Right cardiac atrium (tissue), 5 donors: ENCODE measurements at regions not wholly inside any gene's neighbourhood (a gene's known extent, or its start where the extent isn't known, plus 50 kb on each side); places are given as distances from the start of the nearest gene placed in this dataset.

Experiments
- ATAC-seq, 2 donors: fragments of 200-7000 bp; cut with Tn5 transposase; one replicate each; pipeline versions ENCODE4 v1.8.0 to v1.9.1; 2020; ENCODE audit warnings: moderate library complexity in 2 of 2, mild to moderate bottlenecking in 1 of 2
- DNase-seq, 3 donors: peaks; one replicate each; pipeline ENCODE4 v3.0.0-alpha.2; 2020
- H3K27ac ChIP-seq: one replicate; pipeline ENCODE4 v1.5.1; 2013; ENCODE audit warnings: mild to moderate bottlenecking, low read length, control low read depth, moderate library complexity
- H3K27me3 ChIP-seq: one replicate; pipeline ENCODE4 v1.6.1; 2013; ENCODE audit not compliant: control insufficient read depth, insufficient read depth
- H3K4me1 ChIP-seq: one replicate; pipeline ENCODE4 v1.6.1; 2013; ENCODE audit warnings: low read length; ENCODE audit not compliant: control insufficient read depth, insufficient read depth
- H3K4me3 ChIP-seq: one replicate; pipeline ENCODE4 v1.5.1; 2013; ENCODE audit warnings: low read length, control low read depth
- H3K9me3 ChIP-seq: one replicate; pipeline ENCODE4 v1.6.1; 2013; ENCODE audit warnings: low read length; ENCODE audit not compliant: control insufficient read depth
- WGBS: extraction: QIAGEN DNeasy Blood & Tissue Kit; methylation state at CpG from one replicate; pipeline ENCODE4 v1.1.7; 2013; 5-methylcytosine and 5-hydroxymethylcytosine counted together
- intact Hi-C, 4 donors: fragments of 100-400 bp; cut with DNase I; formaldehyde crosslinking; loops; one replicate each; pipeline versions ENCODE4 v1.11.0 to v1.14.0; 2022 to 2023
- donor health status: healthy with polysubstance abuse.
- donor health status: DM: no; HTN: yes; CAD: no.
- donor health status: DM: no; HTN: no; CAD: no.
- donor health status: DM: no; HTN: yes; CAD: no; lungs with severe emphysema.
- donor health status: DM: yes; HTN: yes; CAD: no.

- 79% methylated on average over 19 of the region's 19 CpGs for WGBS
- DNase-seq (no peak), ATAC-seq (no peak)
- Histone ChIP-seq H3K4me1 (no peaks in the 10 kb centered on the region), H3K4me3 (no peak overlapping the region), H3K27me3 (no peaks in the 10 kb centered on the region), H3K27ac (no peak overlapping the region), H3K9me3 (no peaks in the 10 kb centered on the region)
- intact Hi-C loops, result loop anchor here in 1 of 4 donors (10.0 kb wide), 1 partner anchor 55 kb away; no protein-coding TSS in a partner anchor
Observed at GRCh38 chr22:49179886-49180682, 647.6 kb downstream of the BRD1 start.

GRCh38 chr22:49179175-49179574 is 648.5 kb downstream of the BRD1 start:
- H3K27ac ChIP-seq, result no peak overlapping the region
- H3K27me3 ChIP-seq, result no peaks in the 10 kb centered on the region
- no peaks in the 10 kb centered on the region for H3K9me3 ChIP-seq
- H3K4me1 ChIP-seq, result no peaks in the 10 kb centered on the region
- ATAC-seq (no peak), DNase-seq (no peak)
- 86% methylated on average over 18 of the region's 18 CpGs for WGBS
- no peak overlapping the region for H3K4me3 ChIP-seq
- intact Hi-C loops, result no loop called here

GRCh38 chr22:49178246-49179005 is 649.2 kb downstream of the BRD1 start:
- WGBS, result 79% methylated on average over 26 of the region's 26 CpGs

GRCh38 chr22:49177666-49178065 is 650.0 kb downstream of the BRD1 start:
- no peak for ATAC-seq
- DNase-seq, result peak in 1 of 3 donors; percentile 18
- 74% methylated on average over 12 of the region's 12 CpGs for WGBS
- no peaks in the 10 kb centered on the region for H3K27me3 ChIP-seq
- H3K4me1 ChIP-seq, result no peaks in the 10 kb centered on the region
- H3K4me3 ChIP-seq, result no peak overlapping the region
- intact Hi-C loops, result no loop called here
- no peaks in the 10 kb centered on the region for H3K9me3 ChIP-seq
- no peak overlapping the region for H3K27ac ChIP-seq

More at GRCh38 chr22:49178246-49179005, 649.2 kb downstream of the BRD1 start:
- H3K9me3 ChIP-seq, result no peaks in the 10 kb centered on the region
- no peak overlapping the region for H3K27ac ChIP-seq
- H3K4me3 ChIP-seq, result no peak overlapping the region
- ATAC-seq, result no peak
- no peaks in the 10 kb centered on the region for H3K27me3 ChIP-seq
- H3K4me1 ChIP-seq, result no peaks in the 10 kb centered on the region
- DNase-seq, result peak in 1 of 3 donors; percentile 19
- intact Hi-C loops, result no loop called here

- H3K9me3 ChIP-seq, result no peaks in the 10 kb centered on the region
- intact Hi-C loops, result no loop called here
- H3K4me3 ChIP-seq, result no peak overlapping the region
- DNase-seq (no peak), ATAC-seq (no peak)
- no peaks in the 10 kb centered on the region for H3K4me1 ChIP-seq
- WGBS, result 85% methylated on average over 6 of the region's 6 CpGs
- H3K27ac ChIP-seq, result no peak overlapping the region
- no peaks in the 10 kb centered on the region for H3K27me3 ChIP-seq
Observed at GRCh38 chr22:49176956-49177355, 650.7 kb downstream of the BRD1 start.

GRCh38 chr22:49170053-49170452 is 657.6 kb downstream of the BRD1 start:
- intact Hi-C loops, result no loop called here
- ATAC-seq (peak in 1 of 2 donors; percentile 26), DNase-seq (no peak)
- Histone ChIP-seq H3K27ac (no peak overlapping the region), H3K4me3 (no peak overlapping the region), H3K9me3 (no peaks in the 10 kb centered on the region), H3K4me1 (no peaks in the 10 kb centered on the region), H3K27me3 (no peaks in the 10 kb centered on the region)
- WGBS, result 74% methylated on average over 4 of the region's 4 CpGs

GRCh38 chr22:49169074-49169744 is 658.5 kb downstream of the BRD1 start:
- ATAC-seq (no peak), DNase-seq (no peak)
- intact Hi-C loops, result no loop called here
- Histone ChIP-seq H3K4me1 (no peaks in the 10 kb centered on the region), H3K27me3 (no peaks in the 10 kb centered on the region), H3K4me3 (no peak overlapping the region), H3K9me3 (no peaks in the 10 kb centered on the region), H3K27ac (no peak overlapping the region)
- WGBS, result 65% methylated on average over 16 of the region's 16 CpGs

GRCh38 chr22:49168219-49168813 is 659.4 kb downstream of the BRD1 start:
- no peaks in the 10 kb centered on the region for H3K9me3 ChIP-seq
- DNase-seq (no peak), ATAC-seq (no peak)
- 92% methylated on average over 34 of the region's 34 CpGs for WGBS
- no peaks in the 10 kb centered on the region for H3K27me3 ChIP-seq
- H3K27ac ChIP-seq, result no peak overlapping the region
- intact Hi-C loops, result no loop called here
- H3K4me1 ChIP-seq, result no peaks in the 10 kb centered on the region
- H3K4me3 ChIP-seq, result no peak overlapping the region

GRCh38 chr22:49166746-49167145 is 660.9 kb downstream of the BRD1 start:
- H3K27ac ChIP-seq, result no peak overlapping the region
- no peak overlapping the region for H3K4me3 ChIP-seq
- no peaks in the 10 kb centered on the region for H3K9me3 ChIP-seq
- intact Hi-C loops, result no loop called here
- ATAC-seq (no peak), DNase-seq (no peak)
- H3K27me3 ChIP-seq, result no peaks in the 10 kb centered on the region
- WGBS, result 62% methylated on average over 11 of the region's 11 CpGs
- H3K4me1 ChIP-seq, result no peaks in the 10 kb centered on the region

GRCh38 chr22:49166211-49166610 is 661.5 kb downstream of the BRD1 start:
- DNase-seq, result no peak
- 65% methylated on average over 13 of the region's 13 CpGs for WGBS
- intact Hi-C loops, result no loop called here

More at GRCh38 chr22:49166211-49166610, 661.5 kb downstream of the BRD1 start:
- H3K27me3 ChIP-seq, result no peaks in the 10 kb centered on the region
- no peak for ATAC-seq
- no peaks in the 10 kb centered on the region for H3K9me3 ChIP-seq
- no peaks in the 10 kb centered on the region for H3K4me1 ChIP-seq
- no peak overlapping the region for H3K4me3 ChIP-seq
- H3K27ac ChIP-seq, result no peak overlapping the region
